NCI-H526 (cell line): ENCODE measurements at regions not wholly inside any gene's neighbourhood (a gene's known extent, or its start where the extent isn't known, plus 50 kb on each side); places are given as distances from the start of the nearest gene placed in this dataset.

ENCODE experiments used
- DNase-seq, 2 experiments: peaks; one replicate each; lab custom pipeline; 2025; lab: John Stamatoyannopoulos, UW

GRCh38 chr11:70521475-70522308 is 123.4 kb downstream of the CTTN start:
- no peak for DNase-seq

GRCh38 chr11:70522309-70522592 is 123.9 kb downstream of the CTTN start:
- DNase-seq, result no peak

- peak; percentile 63 to 88 for DNase-seq
Observed at GRCh38 chr11:70522593-70523311, 124.4 kb downstream of the CTTN start.

GRCh38 chr11:70523384-70524095 is 125.2 kb downstream of the CTTN start:
- no peak for DNase-seq

- DNase-seq, result peak; percentile 36 to 69
Observed at GRCh38 chr11:70524096-70524922, 126.0 kb downstream of the CTTN start.

- peak in 1 of 2 experiments; percentile 51 for DNase-seq
Observed at GRCh38 chr11:70525006-70525405, 126.7 kb downstream of the CTTN start.

- DNase-seq, result no peak
Observed at GRCh38 chr11:70525466-70525865, 127.1 kb downstream of the CTTN start.

- no peak for DNase-seq
Observed at GRCh38 chr11:70526116-70527045, 128.1 kb downstream of the CTTN start.

GRCh38 chr11:70527046-70527395 is 128.7 kb downstream of the CTTN start:
- no peak for DNase-seq

GRCh38 chr11:70527429-70528045 is 129.2 kb downstream of the CTTN start:
- no peak for DNase-seq

- DNase-seq, result no peak
Observed at GRCh38 chr11:70528046-70528793, 129.9 kb downstream of the CTTN start.

- no peak for DNase-seq
Observed at GRCh38 chr11:70528794-70529580, 130.7 kb downstream of the CTTN start.

GRCh38 chr11:70530010-70530409 is 131.7 kb downstream of the CTTN start:
- DNase-seq, result no peak

GRCh38 chr11:70530629-70531185 is 132.4 kb downstream of the CTTN start:
- no peak for DNase-seq

GRCh38 chr11:70531281-70532065 is 133.1 kb downstream of the CTTN start:
- no peak for DNase-seq

- DNase-seq, result no peak
Observed at GRCh38 chr11:70532066-70532440, 133.7 kb downstream of the CTTN start.

GRCh38 chr11:70532731-70533130 is 134.4 kb downstream of the CTTN start:
- peak; percentile 73 to 88 for DNase-seq
